CD8-positive, alpha-beta memory T cell (primary cell): ENCODE measurements at regions not wholly inside any gene's neighbourhood (a gene's known extent, or its start where the extent isn't known, plus 50 kb on each side); places are given as distances from the start of the nearest gene placed in this dataset.
A peak's percentile ranks its signal among the peaks of the same experiment; 100 is the strongest.

Source experiments
- CTCF ChIA-PET: fragments of 350-600 bp; sonication (Branson Sonifier 250); formaldehyde crosslinking; loops from one replicate; lab custom pipeline; 2021; ENCODE audit warnings: antibody characterized with exemption; lab: Charles Lee
- POLR2A ChIA-PET: fragments of 350-600 bp; sonication (Branson Sonifier 250); formaldehyde crosslinking; loops from one replicate; lab custom pipeline; 2021; ENCODE audit warnings: antibody characterized with exemption; lab: Charles Lee
- DNase-seq, 5 donors: peaks; one replicate each; pipeline versions ENCODE4 v3.0.0 to v3.0.0-alpha.2; 2020 to 2022; ENCODE audit warnings: mixed read lengths in 1 of 5
- H3K27ac ChIP-seq: one replicate; pipeline ENCODE4 v1.7.0; 2013; ENCODE audit warnings: low read depth, mild to moderate bottlenecking, low read length, moderate library complexity
- H3K27me3 ChIP-seq: 2 replicates; pipeline ENCODE4 v1.7.0; 2013; ENCODE audit warnings: low read length, mild to moderate bottlenecking; ENCODE audit not compliant: insufficient read depth, poor library complexity, severe bottlenecking
- H3K36me3 ChIP-seq: 2 replicates; pipeline ENCODE4 v1.7.0; 2013; ENCODE audit warnings: mild to moderate bottlenecking, low read length, moderate library complexity; ENCODE audit not compliant: insufficient read depth
- H3K4me1 ChIP-seq: 2 replicates; pipeline ENCODE4 v1.7.0; 2013; ENCODE audit warnings: mild to moderate bottlenecking, low read length, moderate library complexity; ENCODE audit not compliant: insufficient read depth
- H3K4me3 ChIP-seq: 2 replicates; pipeline ENCODE4 v1.7.0; 2013; ENCODE audit warnings: mild to moderate bottlenecking, low read length
- H3K9me3 ChIP-seq: 2 replicates; pipeline ENCODE4 v1.7.0; 2013; ENCODE audit warnings: mild to moderate bottlenecking, low read length
- H3K27ac Mint-ChIP-seq, 8 donors: one replicate each; pipeline ENCODE4 v1.8.0; 2020 to 2021; ENCODE audit warnings: mixed read lengths in 8 of 8, mild to moderate bottlenecking in 6 of 8, inconsistent platforms in 3 of 8, moderate library complexity in 3 of 8
- H3K27me3 Mint-ChIP-seq, 2 donors: one replicate each; pipeline ENCODE4 v1.8.0; 2020 to 2021; ENCODE audit warnings: mixed read lengths in 2 of 2, mild to moderate bottlenecking in 1 of 2, moderate library complexity in 1 of 2
- H3K36me3 Mint-ChIP-seq, 3 donors: one replicate each; pipeline ENCODE4 v1.8.0; 2020 to 2021; ENCODE audit warnings: mixed read lengths in 3 of 3, inconsistent platforms in 1 of 3, mild to moderate bottlenecking in 1 of 3
- H3K4me1 Mint-ChIP-seq, 3 donors: one replicate each; pipeline ENCODE4 v1.8.0; 2020 to 2021; ENCODE audit warnings: mixed read lengths in 3 of 3, inconsistent platforms in 1 of 3, mild to moderate bottlenecking in 1 of 3
- H3K4me3 Mint-ChIP-seq, 7 donors: one replicate each; pipeline ENCODE4 v1.8.0; 2020 to 2021; ENCODE audit warnings: mixed read lengths in 7 of 7, mild to moderate bottlenecking in 6 of 7, moderate library complexity in 4 of 7, inconsistent platforms in 2 of 7
- H3K9me3 Mint-ChIP-seq, 5 donors: one replicate each; pipeline ENCODE4 v1.8.0; 2020 to 2022; ENCODE audit warnings: mixed read lengths in 5 of 5, mild to moderate bottlenecking in 3 of 5, moderate library complexity in 2 of 5, inconsistent platforms in 1 of 5

GRCh38 chr22:23414727-23415489, 165.2 kb downstream of the IGLL1 start:
- CTCF ChIA-PET = no interaction called here
- Histone ChIP-seq H3K9me3 (no peaks in the 10 kb centered on the region), H3K4me1 (peaks cover 5% of the 10 kb centered on the region), H3K36me3 (no peaks in the 10 kb centered on the region), H3K27ac (no peak overlapping the region), H3K27me3 (no peaks in the 10 kb centered on the region), H3K4me3 (no peak overlapping the region)
- no peaks in the 10 kb centered on the region for H3K4me1 Mint-ChIP-seq
- no peaks in the 10 kb centered on the region for H3K9me3 Mint-ChIP-seq
- no peaks in the 10 kb centered on the region for H3K36me3 Mint-ChIP-seq
- no peak overlapping the region for H3K4me3 Mint-ChIP-seq
- POLR2A ChIA-PET = no interaction called here
- peaks cover 5 to 20% of the 10 kb centered on the region in 2 donors for H3K27me3 Mint-ChIP-seq
- DNase-seq = no peak
- no peak overlapping the region for H3K27ac Mint-ChIP-seq

- H3K27me3 ChIP-seq = no peaks in the 10 kb centered on the region
- H3K36me3 Mint-ChIP-seq = no peaks in the 10 kb centered on the region
- POLR2A ChIA-PET = no interaction called here
Measured at GRCh38 chr22:23411739-23412138, 168.4 kb downstream of the IGLL1 start.

GRCh38 chr22:23410411-23410810, 169.7 kb downstream of the IGLL1 start:
- H3K9me3 ChIP-seq = no peaks in the 10 kb centered on the region
- Mint-ChIP-seq H3K27ac (no peak overlapping the region), H3K36me3 (no peaks in the 10 kb centered on the region), H3K4me3 (no peak overlapping the region), H3K9me3 (no peaks in the 10 kb centered on the region), H3K4me1 (no peaks in the 10 kb centered on the region), H3K27me3 (no peaks in the 10 kb centered on the region)
- no peaks in the 10 kb centered on the region for H3K36me3 ChIP-seq
- no peak overlapping the region for H3K27ac ChIP-seq
- ChIA-PET POLR2A (no interaction called here), CTCF (no interaction called here)
- no peak for DNase-seq
- peaks cover 5% of the 10 kb centered on the region for H3K4me1 ChIP-seq
- no peak overlapping the region for H3K4me3 ChIP-seq
- H3K27me3 ChIP-seq = no peaks in the 10 kb centered on the region

More at GRCh38 chr22:23411739-23412138, 168.4 kb downstream of the IGLL1 start:
- no peak overlapping the region for H3K27ac Mint-ChIP-seq
- H3K4me3 Mint-ChIP-seq = no peak overlapping the region
- no peaks in the 10 kb centered on the region for H3K9me3 Mint-ChIP-seq
- CTCF ChIA-PET = interaction anchor here (0.8 kb wide), 1 partner anchor 872 kb away, joined by 3 read pairs; no protein-coding TSS in a partner anchor
- Histone ChIP-seq H3K4me1 (peaks cover 5% of the 10 kb centered on the region), H3K9me3 (no peaks in the 10 kb centered on the region), H3K27ac (no peak overlapping the region), H3K36me3 (no peaks in the 10 kb centered on the region), H3K4me3 (no peak overlapping the region)
- no peaks in the 10 kb centered on the region for H3K4me1 Mint-ChIP-seq
- no peak for DNase-seq
- no peaks in the 10 kb centered on the region for H3K27me3 Mint-ChIP-seq

- Mint-ChIP-seq H3K36me3 (no peaks in the 10 kb centered on the region), H3K4me1 (no peaks in the 10 kb centered on the region), H3K4me3 (no peak overlapping the region), H3K27me3 (no peaks in the 10 kb centered on the region), H3K27ac (no peak overlapping the region), H3K9me3 (no peaks in the 10 kb centered on the region)
- Histone ChIP-seq H3K27ac (no peak overlapping the region), H3K36me3 (no peaks in the 10 kb centered on the region), H3K4me3 (no peak overlapping the region), H3K9me3 (no peaks in the 10 kb centered on the region), H3K4me1 (peaks cover 5% of the 10 kb centered on the region), H3K27me3 (no peaks in the 10 kb centered on the region)
- CTCF ChIA-PET = no interaction called here
- POLR2A ChIA-PET = no interaction called here
- no peak for DNase-seq
Measured at GRCh38 chr22:23409976-23410375, 170.1 kb downstream of the IGLL1 start.

GRCh38 chr22:23408321-23408720, 171.8 kb downstream of the IGLL1 start:
- no peaks in the 10 kb centered on the region for H3K36me3 ChIP-seq
- no peaks in the 10 kb centered on the region for H3K9me3 ChIP-seq
- Mint-ChIP-seq H3K4me1 (no peaks in the 10 kb centered on the region), H3K27me3 (no peaks in the 10 kb centered on the region), H3K36me3 (no peaks in the 10 kb centered on the region), H3K27ac (no peak overlapping the region), H3K4me3 (no peak overlapping the region), H3K9me3 (no peaks in the 10 kb centered on the region)
- no peak for DNase-seq
- H3K27me3 ChIP-seq = no peaks in the 10 kb centered on the region
- no peak overlapping the region for H3K4me3 ChIP-seq
- peaks cover 5% of the 10 kb centered on the region for H3K4me1 ChIP-seq
- CTCF ChIA-PET = no interaction called here
- no peak overlapping the region for H3K27ac ChIP-seq
- POLR2A ChIA-PET = no interaction called here

GRCh38 chr22:23405366-23405851, 174.7 kb downstream of the IGLL1 start:
- no peak overlapping the region for H3K27ac Mint-ChIP-seq
- no peak for DNase-seq
- peak overlapping the region in 1 of 7 donors; percentile 10 for H3K4me3 Mint-ChIP-seq
- Histone ChIP-seq H3K27ac (no peak overlapping the region), H3K27me3 (no peaks in the 10 kb centered on the region), H3K4me3 (no peak overlapping the region), H3K4me1 (no peaks in the 10 kb centered on the region), H3K9me3 (no peaks in the 10 kb centered on the region), H3K36me3 (no peaks in the 10 kb centered on the region)
- ChIA-PET POLR2A (no interaction called here), CTCF (no interaction called here)
- no peaks in the 10 kb centered on the region for H3K4me1 Mint-ChIP-seq
- H3K27me3 Mint-ChIP-seq = peaks cover 2% of the 10 kb centered on the region in 2 donors
- H3K36me3 Mint-ChIP-seq = no peaks in the 10 kb centered on the region
- H3K9me3 Mint-ChIP-seq = no peaks in the 10 kb centered on the region

- H3K9me3 ChIP-seq = no peaks in the 10 kb centered on the region
- H3K36me3 ChIP-seq = no peaks in the 10 kb centered on the region
- CTCF ChIA-PET = no interaction called here
- H3K27ac Mint-ChIP-seq = no peak overlapping the region
- no peak overlapping the region for H3K4me3 ChIP-seq
- no peaks in the 10 kb centered on the region for H3K27me3 ChIP-seq
- no peak for DNase-seq
- H3K9me3 Mint-ChIP-seq = no peaks in the 10 kb centered on the region
- H3K4me1 ChIP-seq = no peaks in the 10 kb centered on the region
- H3K36me3 Mint-ChIP-seq = no peaks in the 10 kb centered on the region
- H3K27ac ChIP-seq = no peak overlapping the region
- peaks cover 3 to 7% of the 10 kb centered on the region in 2 donors for H3K27me3 Mint-ChIP-seq
- H3K4me1 Mint-ChIP-seq = no peaks in the 10 kb centered on the region
- no peak overlapping the region for H3K4me3 Mint-ChIP-seq
- POLR2A ChIA-PET = no interaction called here
Measured at GRCh38 chr22:23404689-23405365, 175.3 kb downstream of the IGLL1 start.
